ENCODE measurements at regions not wholly inside any gene's neighbourhood (a gene's known extent, or its start where the extent isn't known, plus 50 kb on each side); places are given as distances from the start of the nearest gene placed in this dataset.
"Not testable (repeated sequence)": the region's sequence is repeated elsewhere in the genome, so short reads cannot be mapped to it uniquely, and the experiment has no call there.

DNA sequence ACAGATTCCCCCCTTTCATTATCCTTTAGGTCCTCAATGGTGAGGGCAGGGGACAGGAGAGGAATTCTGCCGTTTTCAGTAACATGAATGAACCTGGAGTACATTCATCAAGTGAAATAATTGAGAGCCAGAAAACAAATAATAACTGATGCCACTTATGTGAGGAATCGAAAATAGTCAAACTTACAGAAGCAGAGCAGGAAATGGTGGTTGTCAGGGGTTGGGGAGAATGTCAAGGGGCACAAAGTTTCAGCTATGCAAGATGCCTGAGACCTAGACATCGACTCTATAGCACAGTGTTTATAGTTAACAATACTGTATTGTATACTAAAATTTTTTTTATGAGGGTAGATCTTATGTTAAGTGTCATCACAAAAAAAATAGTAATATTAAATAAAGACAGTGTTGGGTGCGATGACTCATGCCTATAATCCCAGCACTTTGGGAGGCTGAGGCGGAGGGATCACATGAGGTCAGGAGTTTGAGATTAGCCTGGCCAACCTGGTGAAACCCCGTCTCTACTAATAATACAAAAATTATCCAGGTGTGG lies 1219.8 kb downstream of the GATA3 start:
- DNase-seq (ENCODE audit: low spot score) = no peak

DNA sequence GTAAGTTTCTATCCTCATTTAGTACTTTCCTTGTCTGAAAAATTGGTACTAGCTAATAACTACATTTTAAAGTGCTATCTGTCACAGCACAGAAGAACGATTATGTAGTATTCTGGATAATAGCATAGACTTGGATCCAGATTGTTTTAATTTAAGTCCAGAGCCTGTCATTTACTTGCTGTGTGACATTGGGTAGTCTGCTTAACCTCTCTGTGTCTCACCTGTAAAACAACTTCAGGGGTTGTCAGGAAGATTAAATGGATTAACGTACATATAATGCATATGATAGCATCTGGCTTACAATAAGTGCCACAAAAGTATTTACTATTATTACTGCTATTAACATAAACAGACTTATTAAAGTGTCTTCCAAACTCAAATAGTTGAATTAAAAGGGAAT lies 1221.4 kb downstream of the GATA3 start:
- no peak for DNase-seq (ENCODE audit: low spot score)

- no peak for DNase-seq (ENCODE audit: low spot score)
Measured at GRCh38 chr10:9285690-9286089, 1231.2 kb downstream of the GATA3 start.

DNA sequence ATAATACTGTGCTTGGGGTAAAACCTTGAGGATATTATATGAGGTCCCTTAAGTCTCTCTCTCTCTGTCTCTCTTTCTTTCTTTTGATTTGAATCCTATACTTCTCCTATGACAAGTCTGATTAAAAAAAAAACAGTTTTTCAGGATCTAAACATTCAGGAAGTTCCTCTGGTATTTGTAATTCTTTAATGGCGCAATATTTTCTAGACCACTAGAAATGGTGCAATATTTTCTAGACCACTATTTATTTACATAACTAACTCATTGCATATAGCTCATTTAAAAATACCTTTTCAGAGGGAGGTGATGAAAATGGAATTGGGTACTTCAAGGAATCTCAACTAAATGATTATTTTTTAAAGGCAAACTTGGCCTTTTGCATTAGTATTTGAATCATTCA lies 1235.3 kb downstream of the GATA3 start:
- no peak for DNase-seq (ENCODE audit: low spot score)

GRCh38 chr10:9291081-9291480 lies 1236.6 kb downstream of the GATA3 start:
- no peak for DNase-seq (ENCODE audit: low spot score)

GRCh38 chr10:9294132-9294663 lies 1239.7 kb downstream of the GATA3 start:
- DNase-seq (ENCODE audit: low spot score) = no peak

DNA sequence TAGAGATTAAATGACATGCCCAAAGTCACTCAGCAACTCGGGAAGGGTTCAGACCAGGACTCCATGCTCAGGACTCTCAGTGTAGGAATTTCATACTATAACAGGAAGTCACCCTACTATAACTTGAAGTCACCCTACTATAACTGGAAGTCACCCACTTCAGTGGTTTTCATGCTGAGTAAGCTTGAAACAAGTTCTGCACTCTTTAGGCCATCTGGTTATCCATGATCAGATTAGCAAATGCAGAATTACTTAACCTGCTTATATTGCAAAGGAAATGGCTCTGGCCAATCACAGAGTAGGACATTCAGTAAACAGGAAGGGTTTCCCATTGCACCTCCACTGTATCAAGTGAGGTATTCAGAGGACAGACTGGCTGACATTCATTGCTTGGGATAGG lies 1240.4 kb downstream of the GATA3 start:
- no peak for DNase-seq (ENCODE audit: low spot score)

DNA sequence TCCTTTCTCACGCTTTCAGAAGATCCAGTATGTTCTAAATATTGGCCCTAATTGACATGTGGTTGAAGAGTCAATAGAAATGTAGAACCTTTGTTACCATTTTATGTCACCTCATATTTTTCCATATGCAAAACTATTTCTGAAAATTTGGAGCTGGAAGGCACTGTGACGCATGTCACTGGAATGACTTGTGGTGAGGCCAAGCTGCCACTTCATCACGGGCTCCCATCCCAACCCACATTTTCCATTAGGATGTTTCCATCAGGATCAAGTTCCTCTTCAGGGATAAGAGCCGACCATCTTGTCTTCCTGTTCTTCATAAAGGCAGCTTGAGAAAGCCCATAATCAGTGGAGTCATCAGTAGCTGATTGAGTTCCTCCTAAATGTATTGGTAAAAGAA lies 1241.7 kb downstream of the GATA3 start:
- DNase-seq (ENCODE audit: low spot score) = no peak

GRCh38 chr10:9297580-9297979 lies 1243.1 kb downstream of the GATA3 start:
- no peak for DNase-seq (ENCODE audit: low spot score)

- no peak for DNase-seq (ENCODE audit: low spot score)
Measured at GRCh38 chr10:9299966-9300365, 1245.5 kb downstream of the GATA3 start.

DNA sequence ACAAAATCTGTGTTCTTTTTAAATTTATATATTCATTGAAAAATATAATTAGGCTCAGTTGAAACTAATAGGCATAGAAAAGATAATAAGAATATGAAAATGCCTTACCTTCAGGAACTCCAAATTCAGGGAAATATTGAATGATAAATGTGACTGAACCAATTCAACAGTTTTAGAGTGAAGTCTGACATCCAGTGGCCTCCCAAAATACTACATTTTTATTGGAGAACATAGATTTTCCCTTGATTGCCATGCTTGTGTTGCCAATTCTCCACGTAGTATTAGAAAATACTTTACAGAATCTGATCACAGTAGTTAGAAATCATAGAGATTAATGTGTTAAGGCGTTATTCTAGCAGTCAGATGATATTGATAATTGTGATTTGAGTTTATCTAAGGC lies 1246.7 kb downstream of the GATA3 start:
- no peak for DNase-seq (ENCODE audit: low spot score)

GRCh38 chr10:9301554-9301953 lies 1247.1 kb downstream of the GATA3 start:
- no peak for DNase-seq (ENCODE audit: low spot score)

DNA sequence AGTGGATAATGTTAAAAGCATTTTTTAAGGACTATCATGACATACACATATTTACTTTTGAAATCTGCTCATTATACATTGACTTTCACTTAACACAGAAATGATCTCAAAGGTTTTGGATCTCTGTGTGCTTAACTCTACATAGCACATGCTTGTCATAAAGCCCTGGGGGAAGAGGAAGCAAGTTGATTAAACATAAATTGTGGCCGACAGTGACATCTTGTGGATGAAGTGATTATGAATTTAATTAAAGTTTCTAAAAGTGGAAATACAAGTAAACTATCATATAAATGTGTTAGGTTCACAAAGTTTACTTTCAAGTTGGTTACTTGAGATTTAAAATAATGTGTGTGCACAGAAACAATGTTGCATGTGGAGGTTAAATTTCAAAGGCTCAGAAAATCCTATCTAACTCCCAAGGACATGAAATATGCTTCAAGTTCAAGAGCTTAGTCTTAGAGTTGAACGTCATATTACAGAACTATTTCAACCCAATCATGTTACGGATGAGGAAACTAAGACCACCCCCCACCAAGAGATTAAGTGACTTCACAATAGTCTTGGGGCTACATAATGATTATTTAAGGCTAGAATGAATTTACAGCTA lies 1247.8 kb downstream of the GATA3 start:
- DNase-seq (ENCODE audit: low spot score) = peak; percentile 46

- DNase-seq (ENCODE audit: low spot score) = no peak
Measured at GRCh38 chr10:9305018-9305655, 1250.6 kb downstream of the GATA3 start.

DNA sequence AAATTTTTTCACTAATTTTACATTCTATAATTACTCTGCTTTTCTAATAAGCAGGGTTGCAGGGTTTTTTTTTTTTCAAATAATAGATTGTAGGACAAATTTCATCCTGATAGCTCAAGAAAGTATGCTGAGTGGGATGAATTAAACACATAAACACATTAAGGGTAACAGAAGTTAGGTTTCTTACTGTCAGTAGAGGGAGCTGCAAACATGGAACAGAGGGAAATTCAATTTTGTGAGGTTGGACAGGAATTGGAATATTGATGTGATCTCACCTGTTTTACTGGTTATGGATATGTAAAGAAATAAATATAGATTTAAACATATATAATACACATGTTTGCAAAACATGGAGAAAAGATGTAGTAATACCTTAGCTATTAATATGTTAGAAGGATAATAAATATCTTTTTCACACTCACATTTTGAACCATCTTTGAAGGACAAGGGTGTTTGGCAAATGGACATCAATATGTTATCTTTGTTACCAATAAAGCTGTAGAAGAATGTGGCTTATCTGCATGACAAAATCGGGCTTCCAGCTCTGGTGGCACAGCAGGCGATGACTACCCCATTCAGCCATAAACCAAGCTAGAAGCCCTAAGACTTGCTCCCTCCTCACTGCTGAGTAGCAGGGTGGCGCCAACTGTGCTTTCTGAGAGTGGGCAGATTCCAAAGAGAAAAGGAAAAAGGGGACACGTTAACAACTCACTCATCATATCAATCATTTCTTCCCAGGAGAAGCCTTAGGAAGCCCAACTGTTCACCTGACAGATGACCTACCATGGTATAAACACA lies 1257.4 kb downstream of the GATA3 start:
- no peak for DNase-seq (ENCODE audit: low spot score)

DNA sequence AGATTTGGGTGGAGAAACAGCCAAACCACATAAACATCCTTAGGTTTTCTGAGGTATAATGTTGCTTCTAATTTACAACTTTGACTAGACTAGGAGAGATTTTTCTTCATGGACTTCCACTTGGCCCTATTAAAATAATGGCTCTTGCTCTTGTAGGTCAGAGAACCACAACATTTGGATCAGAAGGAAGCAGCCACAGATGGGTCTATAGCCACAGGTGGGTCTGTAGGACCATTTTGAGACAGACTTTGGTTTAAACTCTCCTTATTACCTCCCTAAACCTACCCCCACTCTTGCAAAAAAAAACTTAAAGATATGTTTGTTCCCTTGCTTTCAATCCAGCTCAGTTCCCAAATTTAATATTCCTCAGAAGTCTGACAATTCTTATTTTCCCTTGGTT lies 1260.8 kb downstream of the GATA3 start:
- no peak for DNase-seq (ENCODE audit: low spot score)

DNA sequence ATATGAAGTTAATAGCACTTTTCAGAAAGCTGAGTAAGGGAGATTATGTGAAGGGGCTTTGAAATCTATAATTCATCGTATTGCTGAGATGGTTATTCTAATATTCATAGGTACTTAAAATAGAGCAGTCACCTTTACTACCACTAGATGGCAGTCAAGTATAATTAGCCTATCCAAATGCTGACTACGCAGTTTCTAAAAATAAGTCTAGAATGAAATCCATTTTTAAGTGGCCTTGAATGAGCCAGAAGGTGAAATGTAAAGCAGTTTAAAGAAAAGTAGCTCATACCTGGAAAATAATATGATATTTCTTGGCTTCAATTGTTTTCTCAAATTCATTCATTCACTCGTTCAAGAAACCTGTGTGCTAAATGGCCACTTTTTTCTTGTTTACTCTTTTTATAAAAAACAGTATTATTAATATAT lies 1277.1 kb downstream of the GATA3 start:
- DNase-seq (ENCODE audit: low spot score) = peak; percentile 46

GRCh38 chr10:9334270-9334669 lies 1279.8 kb downstream of the GATA3 start:
- no peak for DNase-seq (ENCODE audit: low spot score)

DNA sequence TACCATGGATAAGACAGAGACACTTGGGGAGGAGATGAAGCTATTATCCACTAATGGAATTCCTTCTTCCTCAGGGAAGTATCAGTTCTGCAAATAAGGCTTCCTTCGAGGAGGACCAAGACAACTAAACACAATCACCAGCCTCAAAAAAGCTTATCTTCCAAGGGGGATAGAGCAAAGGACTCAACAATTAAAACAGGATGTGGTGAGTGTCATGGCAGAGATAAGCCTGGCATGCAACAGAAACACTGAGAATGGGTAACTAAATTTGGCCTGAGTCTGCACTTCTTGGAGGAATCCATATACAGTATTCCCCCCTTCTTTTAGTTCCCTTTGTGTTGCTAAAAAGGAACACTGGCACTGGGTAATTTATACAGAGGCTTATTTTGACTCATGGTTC lies 1285.2 kb downstream of the GATA3 start:
- no peak for DNase-seq (ENCODE audit: low spot score)

GRCh38 chr10:9342885-9343570 lies 1288.5 kb downstream of the GATA3 start:
- DNase-seq (ENCODE audit: low spot score) = peak; percentile 46

GRCh38 chr10:9347933-9348332 lies 1293.4 kb downstream of the GATA3 start:
- not testable (repeated sequence) for DNase-seq (ENCODE audit: low spot score)

DNA sequence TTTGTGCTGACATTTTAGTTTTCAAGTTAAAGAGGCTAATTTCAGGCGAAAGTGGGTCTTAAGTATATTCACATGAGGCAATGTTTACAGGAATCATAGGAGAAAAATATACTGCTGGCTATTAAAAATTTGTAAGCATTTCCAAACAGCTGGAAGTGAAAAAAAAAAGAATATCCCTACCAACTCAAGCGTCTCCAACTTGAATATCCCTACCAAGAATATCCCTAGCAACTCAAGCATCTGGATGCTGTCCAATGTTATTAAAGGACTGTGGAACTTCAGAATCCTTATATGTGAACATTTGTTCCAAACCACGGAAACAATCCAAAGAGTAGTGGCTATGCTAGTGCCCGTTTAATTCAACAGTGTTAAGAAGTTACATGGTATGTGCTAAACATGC lies 1303.0 kb downstream of the GATA3 start:
- DNase-seq (ENCODE audit: low spot score) = no peak
